ENCODE measurements at regions not wholly inside any gene's neighbourhood (a gene's known extent, or its start where the extent isn't known, plus 50 kb on each side); places are given as distances from the start of the nearest gene placed in this dataset.

- TF ChIP-seq CTCF (IDR thresholded peaks at IDR 0.05; ENCODE audit: low read depth, low read length, missing input control) (no peak), MAX (IDR thresholded peaks at IDR 0.05) (no peak), SP1 (IDR thresholded peaks at IDR 0.05) (no peak), RAD21 (IDR thresholded peaks at IDR 0.05) (no peak), FOXA2 (IDR thresholded peaks at IDR 0.05) (no peak), TAF1 (conservative IDR thresholded peaks at IDR 0.05) (no peak), REST (IDR thresholded peaks at IDR 0.05) (no peak)
Measured at GRCh38 chr2:105158002-105158401, 83.5 kb upstream of the GPR45 start.

All from liver (tissue), 3 donors.